GM12873 (cell line): ENCODE measurements at regions not wholly inside any gene's neighbourhood (a gene's known extent, or its start where the extent isn't known, plus 50 kb on each side); places are given as distances from the start of the nearest gene placed in this dataset.

Experiments used
- TF ChIP-seq, protein P1 (sequence below): IDR thresholded peaks from 2 replicates; pipeline ENCODE4 v1.5.1; 2012; ENCODE audit warnings: low read depth, mild to moderate bottlenecking, moderate library complexity, low read length, control low read depth; ENCODE audit not compliant: insufficient read depth; ENCODE audit errors: missing control alignments

DNA sequence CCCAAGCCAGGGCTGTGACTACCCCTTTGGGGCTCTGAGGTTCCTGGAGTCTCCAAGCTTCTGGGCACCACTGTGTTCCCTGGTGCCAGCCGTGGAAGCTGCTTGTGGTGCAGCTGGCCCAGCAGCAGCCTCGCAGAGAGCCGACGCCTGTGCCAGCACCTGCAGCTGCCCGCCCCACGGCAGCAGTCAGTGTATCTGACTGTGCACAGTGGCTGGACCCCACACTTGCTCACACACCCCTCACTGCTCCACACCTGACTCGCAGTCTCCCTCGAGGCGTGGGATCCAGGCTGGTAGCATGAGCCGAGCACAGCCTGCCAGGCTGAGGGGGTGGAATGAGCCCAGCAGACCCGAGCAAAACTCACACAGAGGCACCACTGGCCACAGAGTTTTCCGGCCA, 325.2 kb downstream of the PCNX1 start:
- TF ChIP-seq, protein P1, sequence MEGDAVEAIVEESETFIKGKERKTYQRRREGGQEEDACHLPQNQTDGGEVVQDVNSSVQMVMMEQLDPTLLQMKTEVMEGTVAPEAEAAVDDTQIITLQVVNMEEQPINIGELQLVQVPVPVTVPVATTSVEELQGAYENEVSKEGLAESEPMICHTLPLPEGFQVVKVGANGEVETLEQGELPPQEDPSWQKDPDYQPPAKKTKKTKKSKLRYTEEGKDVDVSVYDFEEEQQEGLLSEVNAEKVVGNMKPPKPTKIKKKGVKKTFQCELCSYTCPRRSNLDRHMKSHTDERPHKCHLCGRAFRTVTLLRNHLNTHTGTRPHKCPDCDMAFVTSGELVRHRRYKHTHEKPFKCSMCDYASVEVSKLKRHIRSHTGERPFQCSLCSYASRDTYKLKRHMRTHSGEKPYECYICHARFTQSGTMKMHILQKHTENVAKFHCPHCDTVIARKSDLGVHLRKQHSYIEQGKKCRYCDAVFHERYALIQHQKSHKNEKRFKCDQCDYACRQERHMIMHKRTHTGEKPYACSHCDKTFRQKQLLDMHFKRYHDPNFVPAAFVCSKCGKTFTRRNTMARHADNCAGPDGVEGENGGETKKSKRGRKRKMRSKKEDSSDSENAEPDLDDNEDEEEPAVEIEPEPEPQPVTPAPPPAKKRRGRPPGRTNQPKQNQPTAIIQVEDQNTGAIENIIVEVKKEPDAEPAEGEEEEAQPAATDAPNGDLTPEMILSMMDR = no peak

DNA sequence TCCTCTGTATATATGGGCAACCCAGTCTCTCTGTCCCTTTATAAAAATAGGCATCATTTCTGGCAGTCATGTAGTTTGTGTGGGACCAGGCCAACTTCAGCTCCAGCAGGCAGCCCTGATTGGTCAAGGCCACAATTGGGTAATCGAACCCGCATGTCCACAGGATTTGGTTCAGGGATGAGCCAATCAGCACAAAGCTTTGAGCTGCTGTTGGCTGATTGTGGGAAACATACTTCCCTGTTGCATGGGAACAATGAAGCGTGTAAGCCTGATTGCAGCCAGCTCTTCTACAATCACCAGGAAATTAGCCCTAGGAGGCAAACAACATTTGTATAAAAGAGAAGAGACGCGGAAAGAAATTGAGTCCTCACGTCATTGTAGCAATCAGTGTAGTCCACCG, 328.6 kb downstream of the PCNX1 start:
- TF ChIP-seq, protein P1 = no peak

DNA sequence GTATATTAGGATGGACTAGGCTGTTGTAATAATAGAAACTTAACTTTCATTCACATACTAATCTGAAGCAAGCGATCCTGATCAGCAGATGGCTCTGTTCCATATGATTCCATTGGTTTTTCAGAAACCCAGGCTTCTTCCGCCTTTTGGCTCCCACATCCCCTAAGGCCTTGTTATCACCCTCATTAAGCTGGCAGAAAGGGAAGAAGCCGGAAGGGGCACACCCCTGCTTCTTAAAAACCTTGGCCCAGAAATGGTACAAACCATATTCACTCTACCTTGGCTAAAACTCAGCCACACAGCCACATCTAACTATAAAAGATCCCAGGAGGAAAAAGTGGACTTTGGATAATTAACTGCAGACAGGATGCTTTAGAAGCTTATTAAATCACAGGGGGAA, 329.2 kb downstream of the PCNX1 start:
- TF ChIP-seq, protein P1 = no peak

DNA sequence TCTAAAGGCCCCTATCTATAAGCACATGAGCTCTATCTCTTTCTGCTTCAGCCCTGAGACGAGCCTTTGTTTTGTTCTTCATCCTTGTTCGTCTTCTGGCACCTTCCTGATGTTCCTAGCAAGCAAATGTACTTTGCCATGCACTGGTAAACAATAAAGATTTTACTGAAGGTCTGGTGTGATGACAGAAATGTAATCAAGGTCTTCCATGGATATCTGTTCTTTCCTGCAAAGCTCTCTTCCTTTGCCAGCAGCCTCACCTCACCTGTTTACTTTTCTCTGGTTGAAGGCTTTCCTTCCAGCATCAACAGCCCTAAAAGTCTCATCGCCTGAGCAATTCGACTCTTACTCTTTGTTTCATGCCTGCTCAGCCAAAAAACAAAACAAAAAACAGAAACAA, 330.3 kb downstream of the PCNX1 start:
- TF ChIP-seq, protein P1 = no peak

DNA sequence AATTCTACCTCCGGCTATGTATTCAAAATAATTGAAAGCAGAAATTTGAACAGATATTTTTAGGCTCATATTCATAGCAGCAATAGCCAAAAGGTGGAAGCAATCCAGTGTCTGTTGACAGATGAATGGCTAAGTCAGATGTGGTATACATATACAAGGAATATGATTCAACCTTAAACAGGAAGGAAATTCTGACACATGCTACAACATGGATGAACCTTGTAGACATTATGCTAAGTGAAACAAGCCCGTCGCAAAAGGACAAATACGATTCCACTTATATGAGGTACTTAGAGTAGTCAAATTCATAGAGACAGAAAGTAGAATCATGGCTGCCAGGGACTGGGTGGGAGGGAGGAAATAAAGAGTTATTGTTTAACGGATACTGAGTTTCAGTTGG, 331.6 kb downstream of the PCNX1 start:
- TF ChIP-seq, protein P1 = no peak

DNA sequence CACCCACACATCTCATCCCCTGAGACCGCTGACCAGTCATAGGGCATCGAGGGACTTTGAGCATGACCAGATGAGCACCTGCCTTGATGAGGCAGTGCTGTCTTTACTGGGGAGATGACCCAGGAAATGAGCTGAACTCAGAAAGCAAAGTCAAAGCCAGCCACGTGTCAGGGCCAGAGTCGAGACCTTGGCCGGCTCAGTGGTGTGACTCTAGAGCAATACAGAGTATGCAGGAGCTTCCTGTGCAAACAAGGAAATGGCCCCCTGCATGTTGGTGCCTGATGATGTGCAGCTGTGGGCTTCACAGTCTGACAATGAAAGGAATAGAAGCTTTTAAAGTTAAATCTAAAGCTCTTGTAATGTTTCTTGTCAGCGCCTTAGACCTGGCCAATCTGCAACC, 332.9 kb downstream of the PCNX1 start:
- TF ChIP-seq, protein P1 = no peak

DNA sequence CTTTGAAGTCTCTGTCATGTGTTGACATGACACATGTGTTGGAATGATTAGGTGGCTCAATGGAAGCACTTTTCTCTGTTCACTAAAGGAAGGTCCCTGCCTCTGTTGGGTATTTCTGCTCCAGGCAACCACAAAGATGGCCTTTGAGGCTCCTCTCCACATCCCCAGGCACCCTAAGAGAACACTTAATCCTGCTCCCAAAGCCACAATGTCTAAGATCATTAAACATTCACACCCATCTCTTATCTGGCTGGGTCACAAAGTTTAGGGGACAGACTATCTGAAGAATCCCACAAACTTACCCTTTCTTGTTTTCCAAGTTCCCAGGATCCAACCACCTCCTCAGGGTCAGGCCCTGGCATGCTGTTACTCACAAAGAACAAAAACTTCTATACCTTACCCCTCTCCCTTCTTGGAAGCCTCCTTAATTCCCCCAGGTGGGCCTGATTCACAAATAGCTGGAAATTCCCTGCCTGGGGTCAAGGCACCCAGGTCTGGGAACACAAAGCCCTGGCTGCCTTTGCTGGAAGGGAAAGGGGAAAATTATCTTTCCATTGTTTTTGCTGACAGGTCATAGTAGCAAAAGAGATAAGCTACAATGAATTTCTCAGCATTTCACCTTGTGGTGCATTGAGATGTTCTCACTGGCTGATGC, 333.7 kb downstream of the PCNX1 start:
- TF ChIP-seq, protein P1 = no peak
